SK-N-SH (cell line): ENCODE measurements at regions not wholly inside any gene's neighbourhood (a gene's known extent, or its start where the extent isn't known, plus 50 kb on each side); places are given as distances from the start of the nearest gene placed in this dataset.

Experiments
- CTCF ChIA-PET: fragments of 300-600, 350-600 bp; formaldehyde crosslinking; extraction: SDS; loops from one replicate; lab custom pipeline; 2021; lab: Yijun Ruan, JAX
- POLR2A ChIA-PET: fragments of 350-600 bp; sonication (Branson Sonifier 250); formaldehyde crosslinking; extraction: SDS; loops from one replicate; lab custom pipeline; 2020; ENCODE audit warnings: antibody characterized with exemption, inconsistent platforms; lab: Yijun Ruan, JAX
- DNase-seq: peaks from one replicate; pipeline ENCODE4 v3.0.0; 2012
- H2AFZ ChIP-seq: fragments of 200-600 bp; sonication (generic); 2 replicates; pipeline ENCODE4 v1.8.1; 2016; ENCODE audit warnings: antibody characterized with exemption, mild to moderate bottlenecking, low read depth
- H3F3A ChIP-seq: fragments of 200-600 bp; sonication (generic); replicated peaks from 2 replicates; pipeline ENCODE3; 2016; ENCODE audit warnings: antibody characterized with exemption, mild to moderate bottlenecking; ENCODE audit not compliant: insufficient read depth
- H3K27ac ChIP-seq, 2 experiments: fragments of 200-500 bp in 1 of 2; fragments of 200-600 bp in 1 of 2; sonication (Bioruptor generic) in 1 of 2; sonication (generic), shearing (Covaris generic) in 1 of 2; 2 replicates each; pipeline versions ENCODE4 v1.5.1 to v1.6.1; 2014 to 2016; ENCODE audit warnings: low read depth in 2 of 2, inconsistent platforms in 1 of 2, low read length in 1 of 2, mild to moderate bottlenecking in 1 of 2, mixed read lengths in 1 of 2
- H3K27me3 ChIP-seq: fragments of 200-600 bp; sonication (generic), shearing (Covaris generic); 2 replicates; pipeline ENCODE4 v1.6.1; 2016; ENCODE audit warnings: mixed run types; ENCODE audit not compliant: insufficient read depth
- H3K36me3 ChIP-seq, 2 experiments: fragments of 200-500 bp in 1 of 2; fragments of 200-600 bp in 1 of 2; sonication (Bioruptor generic) in 1 of 2; sonication (generic) in 1 of 2; replicated peaks in 1 of 2; 2 replicates each; pipeline versions ENCODE3 to v1.5.1; 2014 to 2016; ENCODE audit warnings: low read length in 1 of 2, mild to moderate bottlenecking in 1 of 2; ENCODE audit not compliant: insufficient read depth in 2 of 2, control insufficient read depth in 1 of 2
- H3K4me1 ChIP-seq, 2 experiments: fragments of 200-500 bp in 1 of 2; fragments of 200-600 bp in 1 of 2; sonication (Bioruptor generic) in 1 of 2; sonication (generic), shearing (Covaris generic) in 1 of 2; 2 replicates each; pipeline versions ENCODE4 v1.5.1 to v1.6.1; 2014 to 2016; ENCODE audit warnings: low read depth in 1 of 2, low read length in 1 of 2, mixed run types in 1 of 2; ENCODE audit not compliant: insufficient read depth in 2 of 2, control insufficient read depth in 1 of 2
- H3K4me2 ChIP-seq: fragments of 200-600 bp; sonication (generic), shearing (Covaris generic); 2 replicates; pipeline ENCODE4 v1.6.1; 2017; ENCODE audit warnings: mixed run types
- H3K4me3 ChIP-seq, 2 experiments: fragments of 200-500 bp in 1 of 2; fragments of 200-600 bp in 1 of 2; sonication (Bioruptor generic) in 1 of 2; sonication (generic), shearing (Covaris generic) in 1 of 2; 2 replicates each; pipeline versions ENCODE4 v1.5.1 to v1.8.1; 2014 to 2016; ENCODE audit warnings: low read depth in 2 of 2, inconsistent platforms in 1 of 2, low read length in 1 of 2, mild to moderate bottlenecking in 1 of 2, mixed read lengths in 1 of 2, moderate library complexity in 1 of 2
- H3K79me2 ChIP-seq: fragments of 200-600 bp; sonication (generic); 2 replicates; pipeline ENCODE4 v1.8.1; 2017; ENCODE audit warnings: mild to moderate bottlenecking; ENCODE audit not compliant: insufficient read depth
- H3K9ac ChIP-seq: fragments of 200-600 bp; sonication (generic); 2 replicates; pipeline ENCODE4 v1.6.1; 2017; ENCODE audit warnings: mixed run types
- H3K9me2 ChIP-seq: fragments of 200-600 bp; sonication (generic); 2 replicates; pipeline ENCODE4 v1.6.1; 2017; ENCODE audit warnings: mixed run types
- H3K9me3 ChIP-seq: fragments of 200-600 bp; sonication (generic); 2 replicates; pipeline ENCODE4 v1.6.1; 2017; ENCODE audit warnings: mixed run types, mild to moderate bottlenecking, moderate library complexity
- H4K20me1 ChIP-seq: fragments of 200-600 bp; sonication (generic); 2 replicates; pipeline ENCODE4 v1.6.1; 2017; ENCODE audit warnings: mild to moderate bottlenecking, mixed run types; ENCODE audit not compliant: insufficient read depth
- EP300 ChIP-seq, 2 experiments: IDR thresholded peaks; 2 replicates each; pipeline versions ENCODE4 v1.4.0 to v1.6.1; 2012; ENCODE audit warnings: borderline replicate concordance in 1 of 2, low read depth in 1 of 2, low read length in 1 of 2
- FOXJ3 ChIP-seq: sonication (generic); formaldehyde crosslinking; IDR thresholded peaks from 2 replicates; pipeline ENCODE4 v1.5.1; 2020; ENCODE audit warnings: mild to moderate bottlenecking, missing genetic modification reagents
- GABPA ChIP-seq: IDR thresholded peaks from 2 replicates; pipeline ENCODE4 v1.4.0; 2012; ENCODE audit warnings: low read depth, mild to moderate bottlenecking
- JUND ChIP-seq: IDR thresholded peaks from 2 replicates; pipeline ENCODE4 v1.4.0; 2012
- NFIC ChIP-seq: IDR thresholded peaks from 2 replicates; pipeline ENCODE4 v1.4.0; 2012; ENCODE audit warnings: borderline replicate concordance
- RAD21 ChIP-seq: IDR thresholded peaks from 2 replicates; pipeline ENCODE4 v1.6.1; 2012; ENCODE audit warnings: mild to moderate bottlenecking, low read length
- RFX5 ChIP-seq: IDR thresholded peaks from 2 replicates; pipeline ENCODE4 v1.6.1; 2012; ENCODE audit warnings: mild to moderate bottlenecking, improper control_type of control experiment, low read length
- RXRA ChIP-seq: IDR thresholded peaks from 2 replicates; pipeline ENCODE4 v1.4.0; 2012; ENCODE audit warnings: low read depth, mild to moderate bottlenecking, borderline replicate concordance
- SIN3A ChIP-seq: IDR thresholded peaks from 2 replicates; pipeline ENCODE4 v1.6.1; 2012; ENCODE audit warnings: low read depth, mild to moderate bottlenecking, low read length, moderate library complexity, borderline replicate concordance
- SMC3 ChIP-seq: IDR thresholded peaks from 2 replicates; pipeline ENCODE4 v1.6.1; 2012; ENCODE audit warnings: low read depth, low read length, improper control_type of control experiment
- TCF12 ChIP-seq: IDR thresholded peaks from 2 replicates; pipeline ENCODE4 v1.4.0; 2012
- TEAD4 ChIP-seq: IDR thresholded peaks from 2 replicates; pipeline ENCODE4 v1.4.0; 2012; ENCODE audit warnings: mild to moderate bottlenecking, borderline replicate concordance; ENCODE audit not compliant: insufficient read depth
- YY1 ChIP-seq: IDR thresholded peaks from 2 replicates; pipeline ENCODE4 v1.4.0; 2012; ENCODE audit warnings: low read depth, mild to moderate bottlenecking
- WGBS: methylation state at CpG from one replicate; pipeline ENCODE4 v1.1.6; 2017; ENCODE audit warnings: low lambda C conversion rate; 5-methylcytosine and 5-hydroxymethylcytosine counted together
- TF ChIP-seq, protein P1 (sequence below): fragments of 150-350 bp; IDR thresholded peaks from 2 replicates; pipeline ENCODE4 v1.6.1; 2016; ENCODE audit warnings: mild to moderate bottlenecking, low read depth, low read length
- TF ChIP-seq, protein P2 (sequence below): IDR thresholded peaks from 2 replicates; pipeline ENCODE4 v1.6.1; 2012; ENCODE audit warnings: mild to moderate bottlenecking, low read depth, low read length, moderate library complexity
- TF ChIP-seq, protein P3 (sequence below): IDR thresholded peaks from 2 replicates; pipeline ENCODE4 v1.4.0; 2012; ENCODE audit warnings: low read depth
- TF ChIP-seq, protein P4 (sequence below): IDR thresholded peaks from 2 replicates; pipeline ENCODE4; 2012

DNA sequence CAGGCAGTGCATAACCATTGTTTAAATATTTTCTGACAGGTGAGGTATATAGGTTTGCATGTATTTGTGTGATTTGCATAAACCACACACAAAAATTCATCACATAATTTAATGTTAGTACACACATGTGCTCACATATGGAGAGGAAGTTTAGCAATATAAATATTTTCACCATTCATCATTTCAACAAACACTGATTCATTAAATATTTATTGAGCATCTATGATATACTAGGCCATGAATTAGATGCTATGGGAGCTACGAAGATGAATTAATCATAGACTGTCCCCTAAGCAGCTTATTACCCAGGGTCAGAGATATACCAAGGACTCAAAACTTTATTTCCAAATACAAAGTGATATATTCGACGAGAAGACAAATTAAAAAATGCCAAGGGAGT is 311.6 kb upstream of the PIK3C3 start:
- CTCF ChIA-PET: interaction anchor here (1.0 to 1.4 kb wide), 3 partner anchors 15 to 350 kb away, joined by 3 read pairs; no protein-coding TSS in a partner anchor
- no peak overlapping the region for H3K9ac ChIP-seq
- 60% methylated on average over 3 of the region's 3 CpGs for WGBS

DNA sequence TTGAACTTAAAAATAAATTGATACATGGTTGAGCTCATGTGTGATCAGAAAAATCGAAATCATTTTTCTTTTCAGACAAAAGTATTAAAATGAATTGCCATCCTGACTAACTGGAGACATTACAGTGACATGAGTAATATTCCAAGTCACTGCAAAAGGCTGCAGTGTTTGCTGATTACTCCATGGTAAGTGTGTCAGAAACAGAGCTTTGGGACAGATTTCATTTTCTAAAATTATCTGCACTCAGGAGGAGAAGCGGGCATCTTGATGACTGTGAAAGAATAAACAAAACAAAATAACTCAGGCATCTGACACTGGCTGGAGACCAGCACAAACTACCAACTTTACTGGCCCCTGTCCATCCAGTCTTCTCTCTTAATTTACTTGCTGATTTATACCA is 312.3 kb upstream of the PIK3C3 start:
- Histone ChIP-seq H3F3A (no peaks in the 10 kb centered on the region), H3K9me2 (no peaks in the 10 kb centered on the region), H3K27ac (no peak overlapping the region), H3K27me3 (no peaks in the 10 kb centered on the region), H3K4me1 (peaks cover 0 to 12% of the 10 kb centered on the region in 2 experiments; a peak in 3 of 4 replicates), H3K9me3 (no peaks in the 10 kb centered on the region), H3K9ac (no peak overlapping the region), H4K20me1 (no peaks in the 10 kb centered on the region), H2AFZ (no peak overlapping the region), H3K79me2 (no peaks in the 10 kb centered on the region), H3K4me2 (no peak overlapping the region), H3K36me3 (no peaks in the 10 kb centered on the region), H3K4me3 (no peak overlapping the region)
- CTCF ChIA-PET: interaction anchor here (1.2 kb wide), 1 partner anchor 350 kb away, joined by 3 read pairs; no protein-coding TSS in a partner anchor
- no peak for DNase-seq
- 10% methylated on average over 2 of the region's 2 CpGs for WGBS
- POLR2A ChIA-PET: no interaction called here
- TF ChIP-seq GABPA: no peak
- TF ChIP-seq, protein P1, sequence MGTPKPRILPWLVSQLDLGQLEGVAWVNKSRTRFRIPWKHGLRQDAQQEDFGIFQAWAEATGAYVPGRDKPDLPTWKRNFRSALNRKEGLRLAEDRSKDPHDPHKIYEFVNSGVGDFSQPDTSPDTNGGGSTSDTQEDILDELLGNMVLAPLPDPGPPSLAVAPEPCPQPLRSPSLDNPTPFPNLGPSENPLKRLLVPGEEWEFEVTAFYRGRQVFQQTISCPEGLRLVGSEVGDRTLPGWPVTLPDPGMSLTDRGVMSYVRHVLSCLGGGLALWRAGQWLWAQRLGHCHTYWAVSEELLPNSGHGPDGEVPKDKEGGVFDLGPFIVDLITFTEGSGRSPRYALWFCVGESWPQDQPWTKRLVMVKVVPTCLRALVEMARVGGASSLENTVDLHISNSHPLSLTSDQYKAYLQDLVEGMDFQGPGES: no peak
- no peak for TF ChIP-seq SMC3
- TF ChIP-seq, protein P2, sequence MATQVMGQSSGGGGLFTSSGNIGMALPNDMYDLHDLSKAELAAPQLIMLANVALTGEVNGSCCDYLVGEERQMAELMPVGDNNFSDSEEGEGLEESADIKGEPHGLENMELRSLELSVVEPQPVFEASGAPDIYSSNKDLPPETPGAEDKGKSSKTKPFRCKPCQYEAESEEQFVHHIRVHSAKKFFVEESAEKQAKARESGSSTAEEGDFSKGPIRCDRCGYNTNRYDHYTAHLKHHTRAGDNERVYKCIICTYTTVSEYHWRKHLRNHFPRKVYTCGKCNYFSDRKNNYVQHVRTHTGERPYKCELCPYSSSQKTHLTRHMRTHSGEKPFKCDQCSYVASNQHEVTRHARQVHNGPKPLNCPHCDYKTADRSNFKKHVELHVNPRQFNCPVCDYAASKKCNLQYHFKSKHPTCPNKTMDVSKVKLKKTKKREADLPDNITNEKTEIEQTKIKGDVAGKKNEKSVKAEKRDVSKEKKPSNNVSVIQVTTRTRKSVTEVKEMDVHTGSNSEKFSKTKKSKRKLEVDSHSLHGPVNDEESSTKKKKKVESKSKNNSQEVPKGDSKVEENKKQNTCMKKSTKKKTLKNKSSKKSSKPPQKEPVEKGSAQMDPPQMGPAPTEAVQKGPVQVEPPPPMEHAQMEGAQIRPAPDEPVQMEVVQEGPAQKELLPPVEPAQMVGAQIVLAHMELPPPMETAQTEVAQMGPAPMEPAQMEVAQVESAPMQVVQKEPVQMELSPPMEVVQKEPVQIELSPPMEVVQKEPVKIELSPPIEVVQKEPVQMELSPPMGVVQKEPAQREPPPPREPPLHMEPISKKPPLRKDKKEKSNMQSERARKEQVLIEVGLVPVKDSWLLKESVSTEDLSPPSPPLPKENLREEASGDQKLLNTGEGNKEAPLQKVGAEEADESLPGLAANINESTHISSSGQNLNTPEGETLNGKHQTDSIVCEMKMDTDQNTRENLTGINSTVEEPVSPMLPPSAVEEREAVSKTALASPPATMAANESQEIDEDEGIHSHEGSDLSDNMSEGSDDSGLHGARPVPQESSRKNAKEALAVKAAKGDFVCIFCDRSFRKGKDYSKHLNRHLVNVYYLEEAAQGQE: no peak
- no peak for TF ChIP-seq RXRA
- no peak for TF ChIP-seq RFX5
- no peak for TF ChIP-seq SIN3A
- TF ChIP-seq, protein P3, sequence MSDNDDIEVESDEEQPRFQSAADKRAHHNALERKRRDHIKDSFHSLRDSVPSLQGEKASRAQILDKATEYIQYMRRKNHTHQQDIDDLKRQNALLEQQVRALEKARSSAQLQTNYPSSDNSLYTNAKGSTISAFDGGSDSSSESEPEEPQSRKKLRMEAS: no peak
- TF ChIP-seq TEAD4: no peak
- no peak for TF ChIP-seq TCF12
- TF ChIP-seq YY1: no peak
- TF ChIP-seq RAD21: no peak

More for the DNA sequence above, 311.6 kb upstream of the PIK3C3 start:
- Histone ChIP-seq H3K4me1 (peaks cover 0 to 12% of the 10 kb centered on the region in 2 experiments; a peak in 3 of 4 replicates), H2AFZ (no peak overlapping the region), H3K9me3 (no peaks in the 10 kb centered on the region), H3K36me3 (no peaks in the 10 kb centered on the region), H3K27ac (no peak overlapping the region), H3K9me2 (no peaks in the 10 kb centered on the region), H4K20me1 (no peaks in the 10 kb centered on the region), H3K4me3 (no peak overlapping the region), H3F3A (no peaks in the 10 kb centered on the region), H3K27me3 (no peaks in the 10 kb centered on the region), H3K79me2 (no peaks in the 10 kb centered on the region), H3K4me2 (no peak overlapping the region)
- TF ChIP-seq JUND (no peak), NFIC (no peak), EP300 (IDR thresholded peaks at IDR 0.05; ENCODE audit: borderline replicate concordance in 1 of 2, low read depth in 1 of 2, low read length in 1 of 2) (no peak), TEAD4 (no peak), FOXJ3 (CRISPR knock-in tag) (no peak)
- TF ChIP-seq, protein P4, sequence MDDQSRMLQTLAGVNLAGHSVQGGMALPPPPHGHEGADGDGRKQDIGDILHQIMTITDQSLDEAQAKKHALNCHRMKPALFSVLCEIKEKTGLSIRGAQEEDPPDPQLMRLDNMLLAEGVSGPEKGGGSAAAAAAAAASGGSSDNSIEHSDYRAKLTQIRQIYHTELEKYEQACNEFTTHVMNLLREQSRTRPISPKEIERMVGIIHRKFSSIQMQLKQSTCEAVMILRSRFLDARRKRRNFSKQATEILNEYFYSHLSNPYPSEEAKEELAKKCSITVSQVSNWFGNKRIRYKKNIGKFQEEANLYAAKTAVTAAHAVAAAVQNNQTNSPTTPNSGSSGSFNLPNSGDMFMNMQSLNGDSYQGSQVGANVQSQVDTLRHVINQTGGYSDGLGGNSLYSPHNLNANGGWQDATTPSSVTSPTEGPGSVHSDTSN: no peak
- TF ChIP-seq, protein P2: no peak
- no peak for DNase-seq
- POLR2A ChIA-PET: no interaction called here
